H9 (cell line): ENCODE measurements at regions not wholly inside any gene's neighbourhood (a gene's known extent, or its start where the extent isn't known, plus 50 kb on each side); places are given as distances from the start of the nearest gene placed in this dataset.
A peak's percentile ranks its signal among the peaks of the same experiment; 100 is the strongest.

Experiments
- DNase-seq: peaks from one replicate; pipeline ENCODE4 v3.0.0-alpha.2; 2017
- H2AFZ ChIP-seq: one replicate; pipeline ENCODE4 v1.6.1; 2013; ENCODE audit warnings: mild to moderate bottlenecking, low read length, control low read depth, moderate library complexity
- H2AK5ac ChIP-seq: 2 replicates; pipeline ENCODE4 v1.6.1; 2013; ENCODE audit warnings: low read length, control low read depth, mixed read lengths; ENCODE audit not compliant: insufficient read length
- H2BK120ac ChIP-seq: one replicate; pipeline ENCODE4 v1.6.1; 2013; ENCODE audit warnings: low read depth, mild to moderate bottlenecking, low read length, control low read depth, inconsistent platforms; ENCODE audit not compliant: poor library complexity, severe bottlenecking
- H2BK12ac ChIP-seq: 2 replicates; pipeline ENCODE4 v1.6.1; 2013; ENCODE audit warnings: low read length, control low read depth, mixed read lengths, low read depth; ENCODE audit not compliant: insufficient read length
- H2BK15ac ChIP-seq: 2 replicates; pipeline ENCODE4 v1.6.1; 2013; ENCODE audit warnings: low read depth, low read length, control low read depth
- H2BK20ac ChIP-seq: one replicate; pipeline ENCODE4 v1.6.1; 2013; ENCODE audit warnings: low read depth, mild to moderate bottlenecking, low read length, control low read depth, inconsistent platforms; ENCODE audit not compliant: poor library complexity, severe bottlenecking
- H2BK5ac ChIP-seq: 2 replicates; pipeline ENCODE4 v1.6.1; 2013; ENCODE audit warnings: low read length, control low read depth, mixed read lengths; ENCODE audit not compliant: insufficient read length
- H3K14ac ChIP-seq: 2 replicates; pipeline ENCODE4 v1.6.1; 2013; ENCODE audit warnings: low read length, control low read depth; ENCODE audit not compliant: insufficient read depth
- H3K18ac ChIP-seq: 2 replicates; pipeline ENCODE4 v1.6.1; 2013; ENCODE audit warnings: low read depth, mild to moderate bottlenecking, mixed read lengths, low read length, control low read depth; ENCODE audit not compliant: insufficient read length
- H3K23ac ChIP-seq: 2 replicates; pipeline ENCODE4 v1.6.1; 2013; ENCODE audit warnings: low read length, control low read depth, mixed read lengths, low read depth; ENCODE audit not compliant: insufficient read length
- H3K23me2 ChIP-seq: 2 replicates; pipeline ENCODE4 v1.6.1; 2013; ENCODE audit warnings: low read depth, mild to moderate bottlenecking, mixed read lengths, low read length, control low read depth; ENCODE audit not compliant: insufficient read length, poor library complexity, severe bottlenecking
- H3K27ac ChIP-seq: 2 replicates; pipeline ENCODE4 v1.5.1; 2013; ENCODE audit warnings: low read length, control low read depth, mixed read lengths, low read depth; ENCODE audit not compliant: insufficient read length
- H3K27me3 ChIP-seq: 2 replicates; pipeline ENCODE4 v1.6.1; 2013; ENCODE audit warnings: low read length, control low read depth, inconsistent platforms; ENCODE audit not compliant: insufficient read depth
- H3K4ac ChIP-seq: 2 replicates; pipeline ENCODE4 v1.6.1; 2013; ENCODE audit warnings: low read depth, mild to moderate bottlenecking, control low read depth, inconsistent platforms, low read length, moderate library complexity
- H3K4me1 ChIP-seq: 2 replicates; pipeline ENCODE4 v1.6.1; 2013; ENCODE audit warnings: low read length, control low read depth, inconsistent platforms; ENCODE audit not compliant: insufficient read depth
- H3K4me2 ChIP-seq: 2 replicates; pipeline ENCODE4 v1.6.1; 2013; ENCODE audit warnings: low read length, control low read depth, mixed read lengths; ENCODE audit not compliant: insufficient read length, insufficient read depth
- H3K56ac ChIP-seq: 2 replicates; pipeline ENCODE4 v1.6.1; 2013; ENCODE audit warnings: low read depth, mild to moderate bottlenecking, mixed read lengths, low read length, control low read depth; ENCODE audit not compliant: insufficient read length
- H3K79me1 ChIP-seq: 2 replicates; pipeline ENCODE4 v1.6.1; 2013; ENCODE audit warnings: low read depth, mild to moderate bottlenecking, moderate library complexity, low read length, control low read depth, inconsistent platforms; ENCODE audit not compliant: insufficient read depth, poor library complexity, severe bottlenecking
- H3K79me2 ChIP-seq: 2 replicates; pipeline ENCODE4 v1.6.1; 2013; ENCODE audit warnings: low read length, control low read depth, inconsistent platforms; ENCODE audit not compliant: insufficient read depth
- H3K9ac ChIP-seq: 2 replicates; pipeline ENCODE4 v1.6.1; 2013; ENCODE audit warnings: low read length, control low read depth, mixed read lengths; ENCODE audit not compliant: insufficient read length; ENCODE audit errors: extremely low read depth
- H3K9me3 ChIP-seq: one replicate; pipeline ENCODE4 v1.6.1; 2013; ENCODE audit warnings: low read depth, low read length, inconsistent platforms; ENCODE audit not compliant: control insufficient read depth
- H3T11ph ChIP-seq: one replicate; pipeline ENCODE4 v1.6.1; 2013; ENCODE audit warnings: mild to moderate bottlenecking, low read length, control low read depth, inconsistent platforms
- H4K20me1 ChIP-seq: one replicate; pipeline ENCODE4 v1.6.1; 2013; ENCODE audit not compliant: control insufficient read depth, insufficient read length, insufficient read depth
- H4K5ac ChIP-seq: 2 replicates; pipeline ENCODE4 v1.6.1; 2013; ENCODE audit warnings: low read depth, mild to moderate bottlenecking, mixed read lengths, low read length, control low read depth; ENCODE audit not compliant: insufficient read length
- H4K8ac ChIP-seq: replicated peaks from 2 replicates; pipeline ENCODE4 v1.6.1; 2013; ENCODE audit warnings: low read length, control low read depth, mixed read lengths, low read depth; ENCODE audit not compliant: insufficient read length
- H4K91ac ChIP-seq: 2 replicates; pipeline ENCODE4 v1.6.1; 2013; ENCODE audit warnings: low read depth, mild to moderate bottlenecking, moderate library complexity, mixed read lengths, low read length, control low read depth; ENCODE audit not compliant: insufficient read length
- H3K27ac Mint-ChIP-seq, 3 experiments: 2 replicates in 2 of 3; 3 replicates in 1 of 3; pipeline ENCODE4 v1.8.0; 2020 to 2021; ENCODE audit warnings: mixed read lengths in 3 of 3, mild to moderate bottlenecking in 1 of 3, moderate library complexity in 1 of 3
- H3K27me3 Mint-ChIP-seq: 2 replicates; pipeline ENCODE4 v1.8.0; 2021; ENCODE audit warnings: low read depth, mild to moderate bottlenecking, moderate library complexity, mixed read lengths
- H3K36me3 Mint-ChIP-seq, 3 experiments: 2 replicates in 2 of 3; 3 replicates in 1 of 3; pipeline ENCODE4 v1.8.0; 2020 to 2021; ENCODE audit warnings: low read depth in 3 of 3, mixed read lengths in 3 of 3; ENCODE audit not compliant: insufficient read depth in 1 of 3
- H3K4me1 Mint-ChIP-seq, 2 experiments: 2 replicates each; pipeline ENCODE4 v1.8.0; 2020; ENCODE audit warnings: mixed read lengths in 2 of 2
- H3K4me3 Mint-ChIP-seq, 2 experiments: 2 replicates in 1 of 2; 3 replicates in 1 of 2; pipeline ENCODE4 v1.8.0; 2020 to 2021; ENCODE audit warnings: mild to moderate bottlenecking in 2 of 2, mixed read lengths in 2 of 2, moderate library complexity in 1 of 2
- H3K9me3 Mint-ChIP-seq, 2 experiments: 2 replicates in 1 of 2; 3 replicates in 1 of 2; pipeline ENCODE4 v1.8.0; 2020; ENCODE audit warnings: mild to moderate bottlenecking in 2 of 2, mixed read lengths in 2 of 2, moderate library complexity in 1 of 2
- CTCF ChIP-seq: fragments of 200-600 bp; sonication (generic); conservative IDR thresholded peaks from 3 replicates; pipeline ENCODE4 v1.8.0; 2021; ENCODE audit warnings: antibody characterized with exemption, mild to moderate bottlenecking
- WGBS: extraction: QIAGEN DNeasy Blood & Tissue Kit; methylation state at CpG from one replicate; pipeline ENCODE4 v1.1.7; 2013; ENCODE audit warnings: missing lambda C conversion rate, low lambda C conversion rate, mixed read lengths; ENCODE audit not compliant: insufficient read length; ENCODE audit errors: extremely low coverage; 5-methylcytosine and 5-hydroxymethylcytosine counted together

GRCh38 chr18:66124394-66124793 is 373.6 kb downstream of the CDH7 start:
- Mint-ChIP-seq H3K27ac (no peak overlapping the region), H3K4me3 (no peak overlapping the region), H3K27me3 (no peaks in the 10 kb centered on the region), H3K36me3 (no peaks in the 10 kb centered on the region), H3K9me3 (no peaks in the 10 kb centered on the region), H3K4me1 (no peaks in the 10 kb centered on the region)
- Histone ChIP-seq H2BK120ac (no peak overlapping the region), H3K23ac (no peak overlapping the region), H3T11ph (no peak overlapping the region), H2AFZ (no peak overlapping the region), H3K56ac (no peak overlapping the region), H3K9me3 (no peaks in the 10 kb centered on the region), H4K20me1 (no peaks in the 10 kb centered on the region), H3K79me2 (no peaks in the 10 kb centered on the region), H3K4me2 (no peak overlapping the region), H3K9ac (no peak overlapping the region), H3K23me2 (no peaks in the 10 kb centered on the region), H2BK15ac (no peak overlapping the region), H2BK5ac (no peak overlapping the region), H3K27me3 (no peaks in the 10 kb centered on the region), H3K79me1 (no peaks in the 10 kb centered on the region), H2BK12ac (no peak overlapping the region), H2BK20ac (no peak overlapping the region), H4K5ac (no peak overlapping the region), H3K4ac (no peak overlapping the region), H4K91ac (no peak overlapping the region), H4K8ac (no peak overlapping the region), H3K18ac (no peak overlapping the region), H3K4me1 (no peaks in the 10 kb centered on the region), H2AK5ac (no peak overlapping the region), H3K27ac (no peak overlapping the region), H3K14ac (no peak overlapping the region)
- peak; percentile 65 for TF ChIP-seq CTCF
- WGBS, result no CpG with 5 or more reads among the region's 2 CpGs
- DNase-seq, result no peak
